OCI-LY3 (cell line): ENCODE measurements at regions not wholly inside any gene's neighbourhood (a gene's known extent, or its start where the extent isn't known, plus 50 kb on each side); places are given as distances from the start of the nearest gene placed in this dataset.
"Not testable (repeated sequence)": the region's sequence is repeated elsewhere in the genome, so short reads cannot be mapped to it uniquely, and the experiment has no call there.

Experiments used
- H2AFZ ChIP-seq: fragments of 200-600, 300-600 bp; shearing (Covaris generic); 2 replicates; pipeline ENCODE4 v1.6.0; 2014; ENCODE audit warnings: antibody characterized with exemption, low read depth, low read length
- H3K27ac ChIP-seq: fragments of 200-600, 300-600 bp; sonication (generic); 2 replicates; pipeline ENCODE4 v1.5.1; 2014; ENCODE audit warnings: mild to moderate bottlenecking, low read length, moderate library complexity, mixed read lengths
- H3K27me3 ChIP-seq: fragments of 200-600, 300-600 bp; sonication (generic); 2 replicates; pipeline ENCODE4 v1.6.1; 2014; ENCODE audit warnings: low read depth, low read length, mixed read lengths
- H3K36me3 ChIP-seq: fragments of 200-600, 300-600 bp; sonication (generic); replicated peaks from 2 replicates; pipeline ENCODE3; 2014; ENCODE audit warnings: low read depth, low read length, mixed read lengths
- H3K4me1 ChIP-seq: fragments of 300-600, 200-600 bp; sonication (generic); 2 replicates; pipeline ENCODE4 v1.6.1; 2014; ENCODE audit warnings: low read length, mixed read lengths
- H3K4me2 ChIP-seq: fragments of 200-600, 300-600 bp; sonication (generic); 2 replicates; pipeline ENCODE4 v1.6.1; 2014; ENCODE audit warnings: low read length, mixed read lengths
- H3K4me3 ChIP-seq: fragments of 300-600, 200-600 bp; sonication (generic); 2 replicates; pipeline ENCODE4 v1.5.1; 2014; ENCODE audit warnings: antibody characterized with exemption, mild to moderate bottlenecking, low read length, moderate library complexity
- H3K79me2 ChIP-seq: fragments of 300-600, 200-600 bp; shearing (Covaris generic); 2 replicates; pipeline ENCODE4 v1.6.1; 2014; ENCODE audit warnings: mild to moderate bottlenecking, low read length, mixed read lengths
- H3K9ac ChIP-seq: fragments of 300-600, 200-600 bp; shearing (Covaris generic); 2 replicates; pipeline ENCODE4 v1.6.0; 2014; ENCODE audit warnings: mild to moderate bottlenecking, low read length, moderate library complexity
- H3K9me3 ChIP-seq: fragments of 200-600, 300-600 bp; shearing (Covaris generic); 2 replicates; pipeline ENCODE4 v1.6.1; 2014; ENCODE audit warnings: low read length, mixed read lengths; ENCODE audit not compliant: insufficient read depth
- H4K20me1 ChIP-seq: fragments of 200-600, 300-600 bp; sonication (generic); 2 replicates; pipeline ENCODE4 v1.6.1; 2016; ENCODE audit warnings: low read length, mixed read lengths; ENCODE audit not compliant: insufficient read depth
- EZH2phosphoT487 ChIP-seq: fragments of 200-600 bp; shearing (Covaris generic); IDR thresholded peaks from 2 replicates; pipeline ENCODE4 v1.6.1; 2018; ENCODE audit warnings: antibody characterized with exemption, mixed run types, low read depth
- TF ChIP-seq, protein P1 (sequence below): fragments of 200-600, 300-600 bp; sonication (generic); IDR thresholded peaks from 2 replicates; pipeline ENCODE4 v1.5.1; 2014; ENCODE audit warnings: antibody characterized with exemption, low read length, low read depth

DNA sequence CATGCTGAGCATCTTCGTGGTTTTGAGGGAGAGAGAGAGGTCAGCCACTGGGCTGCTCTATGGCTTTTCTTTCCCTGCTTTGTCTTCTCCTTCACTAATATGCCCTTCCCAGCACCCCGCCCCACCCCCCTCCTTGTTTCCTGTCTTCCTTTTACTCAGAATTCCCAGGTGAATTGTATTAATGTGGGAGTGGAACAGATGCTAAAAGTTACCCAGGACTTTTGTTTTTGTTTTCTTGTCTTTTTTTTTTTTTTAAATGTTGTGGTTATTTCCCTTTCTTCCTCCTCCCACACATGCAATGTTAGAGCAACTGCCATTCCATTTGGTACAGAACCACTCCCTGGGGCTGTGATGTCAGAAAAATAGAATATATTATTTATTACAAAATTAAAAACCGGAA, 442.7 kb upstream of the CD180 start:
- Histone ChIP-seq H3K27me3 (no peaks in the 10 kb centered on the region), H4K20me1 (no peaks in the 10 kb centered on the region), H3K9me3 (no peaks in the 10 kb centered on the region), H2AFZ (no peak overlapping the region), H3K27ac (no peak overlapping the region), H3K4me2 (no peak overlapping the region), H3K4me3 (no peak overlapping the region), H3K36me3 (no peaks in the 10 kb centered on the region), H3K9ac (no peak overlapping the region), H3K79me2 (no peaks in the 10 kb centered on the region), H3K4me1 (no peaks in the 10 kb centered on the region)
- TF ChIP-seq, protein P1, sequence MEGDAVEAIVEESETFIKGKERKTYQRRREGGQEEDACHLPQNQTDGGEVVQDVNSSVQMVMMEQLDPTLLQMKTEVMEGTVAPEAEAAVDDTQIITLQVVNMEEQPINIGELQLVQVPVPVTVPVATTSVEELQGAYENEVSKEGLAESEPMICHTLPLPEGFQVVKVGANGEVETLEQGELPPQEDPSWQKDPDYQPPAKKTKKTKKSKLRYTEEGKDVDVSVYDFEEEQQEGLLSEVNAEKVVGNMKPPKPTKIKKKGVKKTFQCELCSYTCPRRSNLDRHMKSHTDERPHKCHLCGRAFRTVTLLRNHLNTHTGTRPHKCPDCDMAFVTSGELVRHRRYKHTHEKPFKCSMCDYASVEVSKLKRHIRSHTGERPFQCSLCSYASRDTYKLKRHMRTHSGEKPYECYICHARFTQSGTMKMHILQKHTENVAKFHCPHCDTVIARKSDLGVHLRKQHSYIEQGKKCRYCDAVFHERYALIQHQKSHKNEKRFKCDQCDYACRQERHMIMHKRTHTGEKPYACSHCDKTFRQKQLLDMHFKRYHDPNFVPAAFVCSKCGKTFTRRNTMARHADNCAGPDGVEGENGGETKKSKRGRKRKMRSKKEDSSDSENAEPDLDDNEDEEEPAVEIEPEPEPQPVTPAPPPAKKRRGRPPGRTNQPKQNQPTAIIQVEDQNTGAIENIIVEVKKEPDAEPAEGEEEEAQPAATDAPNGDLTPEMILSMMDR: no peak
- no peak for TF ChIP-seq EZH2phosphoT487

DNA sequence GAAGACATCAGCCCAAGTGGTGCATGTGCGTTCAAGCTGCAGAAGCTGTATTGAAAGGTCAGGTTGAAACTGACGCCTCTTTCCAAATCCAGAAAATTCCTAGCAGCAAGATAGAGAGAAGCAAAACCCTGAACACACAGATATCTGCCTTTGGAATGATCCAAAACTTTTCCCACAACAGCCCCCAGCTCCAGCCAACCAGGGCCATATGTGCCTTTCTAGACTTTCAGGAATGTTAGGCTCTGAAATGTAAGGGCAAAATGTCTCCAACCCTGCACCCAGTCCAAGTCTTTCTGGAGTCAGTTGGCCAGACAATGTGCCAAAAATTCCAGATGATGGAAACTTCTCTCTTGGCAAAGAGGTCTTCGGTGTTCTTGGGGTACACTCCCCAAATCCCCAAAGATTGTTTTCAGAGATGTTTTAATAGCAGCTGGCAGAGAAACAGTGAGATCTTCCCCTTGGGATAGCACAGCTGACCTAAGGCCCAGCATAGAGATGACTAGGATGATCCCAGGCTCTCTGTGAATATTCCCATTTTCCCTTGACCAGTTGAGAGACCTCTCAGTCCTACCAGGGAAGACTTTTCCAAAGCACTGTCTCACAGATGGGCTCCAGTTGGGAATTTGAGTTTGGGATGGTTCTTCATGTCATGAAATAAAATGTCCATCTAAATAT, 440.4 kb upstream of the CD180 start:
- H3K4me2 ChIP-seq: no peak overlapping the region
- H3K27ac ChIP-seq: no peak overlapping the region
- no peaks in the 10 kb centered on the region for H3K4me1 ChIP-seq
- TF ChIP-seq, protein P1: no peak
- TF ChIP-seq EZH2phosphoT487: no peak
- H3K9ac ChIP-seq: no peak overlapping the region
- no peaks in the 10 kb centered on the region for H3K79me2 ChIP-seq
- H3K4me3 ChIP-seq: no peak overlapping the region
- H3K36me3 ChIP-seq: no peaks in the 10 kb centered on the region
- no peaks in the 10 kb centered on the region for H4K20me1 ChIP-seq
- no peaks in the 10 kb centered on the region for H3K27me3 ChIP-seq
- H2AFZ ChIP-seq: no peak overlapping the region
- H3K9me3 ChIP-seq: no peaks in the 10 kb centered on the region

DNA sequence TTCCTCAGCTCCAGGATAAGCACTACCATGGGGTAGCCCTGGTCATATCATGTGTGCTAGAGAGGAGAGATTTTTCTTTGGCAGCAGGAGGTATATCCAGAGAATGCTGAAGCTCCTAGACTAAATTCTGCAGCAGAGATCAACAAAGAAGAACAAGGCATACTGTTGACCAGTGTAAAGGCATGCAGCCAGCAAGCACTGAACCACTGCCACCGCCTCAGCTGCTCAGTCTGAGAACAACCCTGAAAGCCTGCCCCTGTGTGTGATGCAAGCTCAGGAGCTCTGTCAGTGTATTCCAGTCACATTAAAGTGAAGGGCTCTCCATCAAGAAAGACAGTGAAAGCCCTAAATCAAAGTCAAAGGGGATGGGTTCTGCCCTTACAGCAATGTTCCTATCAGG, 439.5 kb upstream of the CD180 start:
- Histone ChIP-seq H3K27me3 (no peaks in the 10 kb centered on the region), H3K79me2 (no peaks in the 10 kb centered on the region), H3K4me2 (no peak overlapping the region), H3K4me1 (no peaks in the 10 kb centered on the region), H3K27ac (no peak overlapping the region), H3K9me3 (no peaks in the 10 kb centered on the region), H2AFZ (no peak overlapping the region), H4K20me1 (no peaks in the 10 kb centered on the region), H3K4me3 (no peak overlapping the region), H3K36me3 (no peaks in the 10 kb centered on the region), H3K9ac (no peak overlapping the region)
- no peak for TF ChIP-seq EZH2phosphoT487

DNA sequence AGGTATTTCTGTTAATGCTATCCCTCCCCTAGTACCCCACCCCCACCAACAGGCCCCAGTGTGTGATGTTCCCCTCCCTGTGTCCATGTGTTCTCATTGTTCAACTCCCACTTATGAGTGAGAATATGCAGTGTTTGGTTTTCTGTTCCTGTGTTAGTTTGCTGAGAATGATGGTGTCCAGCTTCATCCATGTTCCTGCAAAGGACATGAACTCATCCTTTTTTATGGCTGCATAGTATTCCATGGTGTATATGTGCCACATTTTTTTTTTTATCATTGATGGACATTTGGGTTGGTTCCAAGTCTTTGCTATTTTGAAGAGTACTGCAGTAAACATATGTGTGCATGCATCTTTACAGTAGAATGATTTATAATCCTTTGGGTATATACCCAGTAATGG, 430.5 kb upstream of the CD180 start:
- H3K36me3 ChIP-seq, H4K20me1 ChIP-seq, H2AFZ ChIP-seq, H3K79me2 ChIP-seq, H3K9me3 ChIP-seq, H3K4me1 ChIP-seq, H3K4me2 ChIP-seq, H3K9ac ChIP-seq, H3K4me3 ChIP-seq, H3K27ac ChIP-seq, H3K27me3 ChIP-seq: not testable (repeated sequence)

DNA sequence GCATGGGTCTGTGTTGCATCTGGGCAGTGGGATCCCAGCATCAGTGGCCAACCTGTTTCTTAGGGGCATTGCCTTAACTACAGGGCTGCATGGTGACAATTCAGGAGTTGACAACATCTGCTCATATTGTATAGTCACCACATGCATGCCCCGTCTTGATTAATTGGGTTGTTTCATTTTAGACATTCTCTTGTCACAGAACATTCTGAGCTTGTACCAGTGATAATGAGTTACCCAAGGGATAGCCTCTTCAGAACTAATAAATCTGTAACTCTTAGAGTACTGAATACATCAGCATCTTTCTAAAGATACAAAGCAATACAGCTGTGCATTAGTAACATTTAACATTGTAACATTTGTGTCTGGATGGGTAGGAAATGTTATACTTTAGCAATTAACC, 426.5 kb upstream of the CD180 start:
- no peak for TF ChIP-seq EZH2phosphoT487
- TF ChIP-seq, protein P1: no peak
- H3K9me3 ChIP-seq: no peaks in the 10 kb centered on the region
- H3K9ac ChIP-seq: no peak overlapping the region
- no peaks in the 10 kb centered on the region for H3K4me1 ChIP-seq
- H3K27me3 ChIP-seq: no peaks in the 10 kb centered on the region
- H3K79me2 ChIP-seq: no peaks in the 10 kb centered on the region
- H4K20me1 ChIP-seq: no peaks in the 10 kb centered on the region
- no peak overlapping the region for H3K27ac ChIP-seq
- H3K4me3 ChIP-seq: no peak overlapping the region
- no peak overlapping the region for H2AFZ ChIP-seq
- H3K36me3 ChIP-seq: no peaks in the 10 kb centered on the region
- no peak overlapping the region for H3K4me2 ChIP-seq
